ENCODE measurements at regions not wholly inside any gene's neighbourhood (a gene's known extent, or its start where the extent isn't known, plus 50 kb on each side); places are given as distances from the start of the nearest gene placed in this dataset.

- Histone ChIP-seq H3K27ac (ENCODE audit: low read depth, low read length) (no peak overlapping the region), H3K36me3 (ENCODE audit: control insufficient read depth, insufficient read depth, low read length) (no peaks in the 10 kb centered on the region), H3K27me3 (ENCODE audit: control insufficient read depth, insufficient read depth, low read length) (no peaks in the 10 kb centered on the region), H3K4me1 (ENCODE audit: control insufficient read depth, insufficient read depth, low read length) (no peaks in the 10 kb centered on the region), H3K9me3 (ENCODE audit: control insufficient read depth, insufficient read depth, low read length) (peaks cover 4% of the 10 kb centered on the region), H3K4me3 (ENCODE audit: low read depth, low read length) (no peak overlapping the region)
- WGBS (ENCODE audit: insufficient coverage) = no CpG with 5 or more reads among the region's 1 CpG
- DNase-seq (ENCODE audit: low read depth in 4 of 6, low spot score in 6 of 6) = no peak
These were observed 53.3 kb upstream of the GULP1 start for GRCh38 chr2:188238386-188238785.

Measured in spinal cord (tissue), 9 donors.